Karpas-422 (cell line): ENCODE measurements at regions not wholly inside any gene's neighbourhood (a gene's known extent, or its start where the extent isn't known, plus 50 kb on each side); places are given as distances from the start of the nearest gene placed in this dataset.

ENCODE experiments used
- DNase-seq: peaks from one replicate; pipeline ENCODE4 v3.0.0-alpha.2; 2015
- H2AFZ ChIP-seq: fragments of 200-600 bp; sonication (generic); 2 replicates; pipeline ENCODE4 v1.6.1; 2014; ENCODE audit warnings: antibody characterized with exemption, low read length, mixed read lengths
- H3K27ac ChIP-seq: fragments of 200-600 bp; sonication (generic); 2 replicates; pipeline ENCODE4 v1.5.1; 2014; ENCODE audit warnings: mild to moderate bottlenecking, low read length, moderate library complexity
- H3K27me3 ChIP-seq: fragments of 200-600 bp; sonication (generic); 2 replicates; pipeline ENCODE4 v1.6.1; 2014; ENCODE audit warnings: low read length, mixed read lengths
- H3K36me3 ChIP-seq: fragments of 200-600 bp; sonication (generic); 2 replicates; pipeline ENCODE4 v1.6.1; 2014; ENCODE audit warnings: low read length, mixed read lengths; ENCODE audit not compliant: insufficient read depth
- H3K4me1 ChIP-seq: fragments of 200-600 bp; sonication (generic); 2 replicates; pipeline ENCODE4 v1.6.1; 2014; ENCODE audit warnings: mild to moderate bottlenecking, low read length, mixed read lengths
- H3K4me2 ChIP-seq: fragments of 200-600 bp; sonication (generic); 2 replicates; pipeline ENCODE4 v1.6.1; 2014; ENCODE audit warnings: low read length, low read depth, mild to moderate bottlenecking; ENCODE audit not compliant: poor library complexity, severe bottlenecking
- H3K4me3 ChIP-seq: fragments of 200-600 bp; sonication (generic); 2 replicates; pipeline ENCODE4 v1.5.1; 2014; ENCODE audit warnings: mild to moderate bottlenecking, antibody characterized with exemption, low read length, mixed read lengths
- H3K79me2 ChIP-seq: fragments of 200-600 bp; sonication (generic); 2 replicates; pipeline ENCODE4 v1.6.1; 2014; ENCODE audit warnings: mild to moderate bottlenecking, low read length, mixed read lengths
- H3K9ac ChIP-seq: fragments of 200-600 bp; sonication (generic); 2 replicates; pipeline ENCODE4 v1.6.0; 2014; ENCODE audit warnings: low read length
- H3K9me2 ChIP-seq: fragments of 200-600 bp; sonication (generic), shearing (Covaris generic); replicated peaks from 2 replicates; pipeline ENCODE4 v1.6.0; 2014; ENCODE audit warnings: mild to moderate bottlenecking, low read length, moderate library complexity; ENCODE audit not compliant: insufficient read depth
- H3K9me3 ChIP-seq: fragments of 300-700, 200-600 bp; sonication (generic); 2 replicates; pipeline ENCODE4 v1.6.1; 2014; ENCODE audit warnings: low read length, mixed read lengths
- H4K20me1 ChIP-seq: fragments of 200-600 bp; sonication (generic); 2 replicates; pipeline ENCODE4 v1.6.1; 2014; ENCODE audit warnings: mild to moderate bottlenecking, antibody characterized with exemption, low read length, low read depth; ENCODE audit not compliant: insufficient read depth

DNA sequence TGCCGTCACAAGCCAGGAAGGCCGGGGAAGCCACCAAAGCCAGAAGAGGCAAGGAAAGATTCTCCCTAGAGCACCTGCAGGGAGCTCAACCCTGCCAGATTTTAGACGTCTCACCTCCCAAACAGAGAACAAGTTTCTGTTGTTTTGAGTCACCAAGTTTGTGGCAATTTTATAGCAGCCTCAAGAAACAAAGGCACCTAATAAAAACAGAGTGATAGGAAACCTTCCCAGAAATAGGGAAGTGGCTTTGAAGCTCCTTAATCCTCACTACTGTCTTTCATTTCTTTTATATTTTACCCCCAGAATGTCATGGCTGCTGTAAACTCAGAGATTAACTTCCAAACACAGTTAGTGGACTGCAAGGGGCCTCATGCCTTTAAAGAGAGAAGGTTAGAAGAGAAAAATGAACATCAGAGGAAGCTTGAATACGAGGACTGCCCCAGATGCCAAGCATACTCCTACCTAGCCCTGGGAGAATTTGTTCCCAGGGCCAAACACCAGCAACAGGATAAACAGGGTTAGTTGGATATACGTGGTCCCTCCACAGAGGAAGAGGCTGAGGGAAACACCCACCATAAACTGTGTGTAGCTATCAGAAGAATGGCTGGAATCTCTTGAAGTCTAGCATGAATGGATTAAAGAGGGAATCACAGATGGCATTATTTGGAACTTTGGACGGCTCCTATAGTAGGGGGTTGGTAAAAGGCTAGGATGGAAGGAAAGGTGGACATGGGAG lies 148.3 kb downstream of the KCNA5 start:
- no peaks in the 10 kb centered on the region for H3K9me2 ChIP-seq
- no peaks in the 10 kb centered on the region for H3K36me3 ChIP-seq
- DNase-seq: no peak
- H3K27me3 ChIP-seq: no peaks in the 10 kb centered on the region
- no peak overlapping the region for H3K4me2 ChIP-seq
- H3K9ac ChIP-seq: no peak overlapping the region
- no peaks in the 10 kb centered on the region for H3K4me1 ChIP-seq
- no peaks in the 10 kb centered on the region for H4K20me1 ChIP-seq
- H3K9me3 ChIP-seq: no peaks in the 10 kb centered on the region
- H3K4me3 ChIP-seq: no peak overlapping the region
- no peak overlapping the region for H3K27ac ChIP-seq
- no peaks in the 10 kb centered on the region for H3K79me2 ChIP-seq
- H2AFZ ChIP-seq: no peak overlapping the region

DNA sequence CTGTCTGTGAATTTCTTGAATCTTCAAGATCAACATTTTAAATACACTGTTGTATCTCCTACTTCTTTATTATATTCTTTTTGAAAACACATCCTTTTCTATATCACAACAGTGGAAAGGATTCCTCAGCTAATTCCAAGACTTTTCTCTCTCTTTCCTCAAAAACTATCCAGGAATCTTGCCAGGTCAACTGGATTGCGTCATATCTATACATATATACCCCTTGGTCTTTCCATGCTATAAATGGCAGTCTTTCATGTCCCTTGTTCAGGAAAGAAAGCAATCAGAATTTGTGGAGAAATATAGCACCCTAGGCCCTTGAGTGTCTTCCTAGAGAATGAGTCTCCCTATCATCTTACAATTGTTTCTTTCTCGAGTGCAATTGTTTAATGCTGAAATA lies 149.0 kb downstream of the KCNA5 start:
- no peak overlapping the region for H3K4me2 ChIP-seq
- no peak overlapping the region for H3K27ac ChIP-seq
- DNase-seq: no peak

DNA sequence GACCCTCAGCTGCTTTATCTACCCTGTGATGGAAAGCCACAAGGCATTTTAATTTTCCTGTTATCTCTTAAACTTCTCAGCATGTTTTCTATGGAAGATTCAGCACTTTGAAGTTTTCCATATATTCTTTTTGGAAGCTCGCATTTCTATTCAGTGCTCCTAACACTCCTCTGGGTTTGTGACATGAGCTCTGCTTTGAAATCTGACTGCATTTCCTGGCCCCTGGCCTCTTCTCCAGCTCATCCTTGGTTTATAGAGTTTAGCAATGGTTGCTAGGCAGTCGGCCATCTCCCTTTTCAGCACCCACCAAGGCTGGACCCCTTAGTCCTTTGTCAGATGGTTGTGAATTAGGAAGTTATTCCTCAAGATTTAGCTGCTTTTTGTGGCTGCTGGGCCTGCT lies 150.6 kb downstream of the KCNA5 start:
- Histone ChIP-seq H3K27me3 (no peaks in the 10 kb centered on the region), H3K9me2 (no peaks in the 10 kb centered on the region), H4K20me1 (no peaks in the 10 kb centered on the region), H3K9ac (no peak overlapping the region), H2AFZ (no peak overlapping the region), H3K9me3 (no peaks in the 10 kb centered on the region), H3K79me2 (no peaks in the 10 kb centered on the region), H3K4me2 (no peak overlapping the region), H3K27ac (no peak overlapping the region), H3K36me3 (no peaks in the 10 kb centered on the region), H3K4me3 (no peak overlapping the region), H3K4me1 (no peaks in the 10 kb centered on the region)
- no peak for DNase-seq

More for the DNA sequence above, 149.0 kb downstream of the KCNA5 start:
- Histone ChIP-seq H3K9ac (no peak overlapping the region), H2AFZ (no peak overlapping the region), H3K4me1 (no peaks in the 10 kb centered on the region), H3K36me3 (no peaks in the 10 kb centered on the region), H3K4me3 (no peak overlapping the region), H3K9me3 (no peaks in the 10 kb centered on the region), H3K79me2 (no peaks in the 10 kb centered on the region), H3K27me3 (no peaks in the 10 kb centered on the region), H3K9me2 (no peaks in the 10 kb centered on the region), H4K20me1 (no peaks in the 10 kb centered on the region)

DNA sequence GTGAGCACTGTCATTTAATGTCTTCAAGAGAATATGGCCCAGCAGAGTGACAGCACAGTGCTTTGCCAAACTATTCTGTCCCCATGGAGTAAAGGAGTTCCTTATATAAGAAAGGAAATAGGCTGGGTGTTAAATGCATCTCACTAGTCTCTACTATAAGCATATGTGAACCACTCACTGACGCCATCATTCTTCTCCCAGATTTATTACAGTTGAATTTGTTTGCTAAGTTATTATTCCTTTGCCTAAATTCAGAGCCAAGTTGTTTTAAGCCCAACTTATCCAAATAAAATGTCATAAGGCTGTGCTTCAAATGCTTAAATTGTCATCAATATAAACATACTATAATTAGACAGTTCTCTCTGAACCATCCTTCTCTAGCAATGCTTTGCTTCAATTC lies 151.6 kb downstream of the KCNA5 start:
- H2AFZ ChIP-seq: no peak overlapping the region
- H3K27ac ChIP-seq: no peak overlapping the region
- H3K9me2 ChIP-seq: no peaks in the 10 kb centered on the region
- no peaks in the 10 kb centered on the region for H3K4me1 ChIP-seq
- no peak overlapping the region for H3K9ac ChIP-seq
- H3K9me3 ChIP-seq: no peaks in the 10 kb centered on the region
- H3K4me3 ChIP-seq: no peak overlapping the region
- H3K36me3 ChIP-seq: no peaks in the 10 kb centered on the region
- no peaks in the 10 kb centered on the region for H3K27me3 ChIP-seq
- H3K79me2 ChIP-seq: no peaks in the 10 kb centered on the region
- H4K20me1 ChIP-seq: no peaks in the 10 kb centered on the region
- no peak for DNase-seq
- H3K4me2 ChIP-seq: no peak overlapping the region

DNA sequence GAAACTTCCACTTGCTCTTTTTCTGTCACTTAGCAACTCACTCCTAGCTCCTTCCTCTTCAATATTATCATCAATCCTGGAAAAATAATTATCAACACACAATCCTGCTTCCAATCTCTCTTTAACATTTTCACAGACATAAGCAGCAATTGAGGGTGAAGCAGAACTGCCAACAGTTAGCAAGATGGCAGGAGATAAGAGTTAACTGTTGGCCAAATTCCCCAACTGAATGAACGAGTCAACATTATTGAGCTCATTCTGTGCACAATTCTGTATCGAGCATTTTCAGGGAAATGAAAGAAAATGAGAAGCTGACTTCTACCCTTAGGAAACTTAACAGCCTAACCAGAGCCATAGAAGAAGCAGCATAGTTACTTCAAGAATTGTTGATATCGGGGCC lies 152.0 kb downstream of the KCNA5 start:
- H3K9ac ChIP-seq: no peak overlapping the region
- H3K27me3 ChIP-seq: no peaks in the 10 kb centered on the region
- no peak overlapping the region for H3K4me3 ChIP-seq
- no peaks in the 10 kb centered on the region for H3K36me3 ChIP-seq
- no peaks in the 10 kb centered on the region for H3K9me3 ChIP-seq
- no peaks in the 10 kb centered on the region for H3K9me2 ChIP-seq
- H3K27ac ChIP-seq: no peak overlapping the region
- H4K20me1 ChIP-seq: no peaks in the 10 kb centered on the region
- H2AFZ ChIP-seq: no peak overlapping the region
- H3K4me2 ChIP-seq: no peak overlapping the region
- H3K4me1 ChIP-seq: no peaks in the 10 kb centered on the region
- H3K79me2 ChIP-seq: no peaks in the 10 kb centered on the region
- no peak for DNase-seq

DNA sequence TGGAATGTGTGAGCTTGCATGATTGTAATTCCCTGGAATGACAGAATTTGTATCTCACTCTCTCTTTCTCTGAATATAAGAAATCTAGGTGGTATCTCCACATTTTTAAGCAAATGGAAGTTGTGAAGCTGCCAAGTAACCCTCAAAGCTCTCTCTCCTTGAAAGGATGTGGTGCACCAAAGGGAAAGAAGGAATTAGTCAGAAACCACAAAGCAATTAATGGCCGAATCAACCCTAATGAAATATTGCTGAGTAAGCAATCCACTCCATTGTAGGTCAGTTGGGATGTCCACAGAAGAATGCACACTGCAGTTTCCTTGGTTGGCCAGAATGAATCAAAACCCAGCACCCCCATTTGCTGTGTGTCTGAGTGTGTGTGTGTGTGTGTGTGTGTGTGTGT lies 153.5 kb downstream of the KCNA5 start:
- Histone ChIP-seq H3K27ac (no peak overlapping the region), H3K9me3 (no peaks in the 10 kb centered on the region), H4K20me1 (no peaks in the 10 kb centered on the region), H3K4me2 (no peak overlapping the region), H2AFZ (no peak overlapping the region), H3K4me3 (no peak overlapping the region), H3K27me3 (no peaks in the 10 kb centered on the region), H3K79me2 (no peaks in the 10 kb centered on the region), H3K4me1 (no peaks in the 10 kb centered on the region), H3K9ac (no peak overlapping the region), H3K36me3 (no peaks in the 10 kb centered on the region), H3K9me2 (no peaks in the 10 kb centered on the region)
- DNase-seq: no peak

DNA sequence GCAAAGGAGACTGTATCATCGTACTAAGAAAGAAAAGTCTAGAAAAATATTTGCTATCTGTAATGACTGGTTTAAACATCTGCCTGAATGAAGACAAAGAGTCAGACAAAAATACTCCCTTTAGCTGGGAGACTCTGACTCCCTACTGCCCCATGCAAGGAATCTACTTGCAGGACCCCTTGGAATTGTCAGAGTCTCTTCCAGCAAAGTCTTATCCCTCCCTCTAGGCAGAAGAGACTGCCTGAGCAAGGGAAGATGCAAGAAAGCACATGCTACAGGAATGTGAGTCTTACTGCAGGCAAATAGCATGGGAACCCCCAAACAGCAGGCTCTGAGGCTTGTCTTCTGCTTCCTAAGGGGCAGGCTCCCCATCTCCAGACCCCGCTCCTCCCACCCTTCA lies 154.0 kb downstream of the KCNA5 start:
- Histone ChIP-seq H3K27ac (no peak overlapping the region), H3K79me2 (no peaks in the 10 kb centered on the region), H3K36me3 (no peaks in the 10 kb centered on the region), H4K20me1 (no peaks in the 10 kb centered on the region), H3K4me3 (no peak overlapping the region), H2AFZ (no peak overlapping the region), H3K9me2 (no peaks in the 10 kb centered on the region), H3K9me3 (no peaks in the 10 kb centered on the region), H3K4me2 (no peak overlapping the region), H3K9ac (no peak overlapping the region), H3K27me3 (no peaks in the 10 kb centered on the region), H3K4me1 (no peaks in the 10 kb centered on the region)
- DNase-seq: no peak

DNA sequence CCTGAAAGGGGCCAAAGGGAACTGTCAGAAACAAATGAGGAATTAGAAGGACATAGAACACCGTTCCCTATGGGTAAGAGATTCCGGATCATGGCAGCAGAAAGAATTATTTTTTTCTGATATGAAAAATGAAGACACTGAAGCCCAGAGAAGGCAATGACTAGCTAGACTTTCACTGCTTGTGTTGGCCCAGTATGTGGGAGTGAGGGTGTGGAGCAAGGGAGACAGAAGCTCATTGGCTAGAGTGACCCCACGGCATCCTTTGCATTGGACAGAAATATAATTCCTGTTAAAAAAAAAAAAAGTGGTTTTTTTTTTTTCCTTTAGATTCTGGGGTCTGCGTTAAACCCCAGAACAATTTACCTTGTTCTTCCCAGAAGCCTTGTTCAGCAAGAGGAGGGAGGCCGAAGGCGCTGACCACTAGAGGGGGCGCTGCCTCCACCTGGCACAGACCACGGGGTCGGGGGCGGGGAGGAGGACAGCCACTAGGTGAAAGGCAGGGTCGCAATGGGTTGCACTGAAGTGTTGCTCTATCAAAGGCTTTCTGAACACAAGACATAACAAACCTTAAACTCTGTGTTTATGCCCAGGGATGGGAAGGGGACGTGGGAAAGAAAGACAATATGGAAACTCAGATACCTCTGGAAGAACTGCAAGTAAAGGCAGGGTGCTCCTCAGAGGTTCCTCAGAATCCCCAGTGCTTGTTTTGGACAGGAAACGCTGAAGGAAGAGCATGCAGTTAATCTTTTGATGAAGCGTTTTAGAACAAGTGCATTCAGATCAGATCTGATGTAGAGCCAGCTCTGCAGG lies 156.8 kb downstream of the KCNA5 start:
- H3K4me2 ChIP-seq: no peak overlapping the region
- no peak overlapping the region for H3K9ac ChIP-seq
- H3K9me2 ChIP-seq: no peaks in the 10 kb centered on the region
- H4K20me1 ChIP-seq: no peaks in the 10 kb centered on the region
- no peak overlapping the region for H3K27ac ChIP-seq
- H3K9me3 ChIP-seq: no peaks in the 10 kb centered on the region
- H3K27me3 ChIP-seq: no peaks in the 10 kb centered on the region
- no peaks in the 10 kb centered on the region for H3K79me2 ChIP-seq
- peak; percentile 81 for DNase-seq
- no peaks in the 10 kb centered on the region for H3K4me1 ChIP-seq
- H2AFZ ChIP-seq: no peak overlapping the region
- H3K4me3 ChIP-seq: no peak overlapping the region
- H3K36me3 ChIP-seq: no peaks in the 10 kb centered on the region
